ENCODE measurements at regions not wholly inside any gene's neighbourhood (a gene's known extent, or its start where the extent isn't known, plus 50 kb on each side); places are given as distances from the start of the nearest gene placed in this dataset.

DNA sequence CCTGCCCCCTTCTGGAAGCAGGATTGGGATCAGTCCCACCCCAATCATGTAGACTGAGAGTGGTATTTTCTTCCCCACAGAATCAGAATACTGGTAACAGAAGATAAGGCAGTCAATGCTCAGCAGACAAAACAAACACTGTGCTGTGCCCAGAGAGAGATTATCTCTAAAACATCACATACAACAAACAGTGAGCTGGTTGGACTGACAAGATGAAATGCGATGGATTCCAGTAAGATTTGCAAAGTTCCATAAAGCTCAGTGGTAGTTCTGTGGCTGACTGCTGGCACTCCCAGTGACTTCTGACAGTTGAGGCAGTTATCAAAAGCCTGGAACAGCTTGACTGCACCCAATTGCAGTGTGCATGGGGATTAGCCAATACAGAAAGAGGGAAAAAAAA lies 311.5 kb upstream of the MGAT5 start:
- Histone ChIP-seq H2BK15ac (ENCODE audit: low read depth, low read length) (no peak overlapping the region), H4K8ac (replicated peaks; ENCODE audit: insufficient read length, low read depth, low read length) (no peak overlapping the region), H3K4me2 (ENCODE audit: insufficient read depth, insufficient read length, low read length) (no peak overlapping the region), H2BK120ac (ENCODE audit: low read depth, low read length, poor library complexity, severe bottlenecking) (no peak overlapping the region), H3T11ph (ENCODE audit: low read length) (no peak overlapping the region), H2AFZ (ENCODE audit: low read length) (no peak overlapping the region), H3K23me2 (ENCODE audit: insufficient read length, low read depth, low read length, poor library complexity, severe bottlenecking) (no peaks in the 10 kb centered on the region), H3K4ac (ENCODE audit: low read depth, low read length) (no peak overlapping the region), H2AK5ac (ENCODE audit: insufficient read length, low read length) (no peak overlapping the region), H3K9ac (ENCODE audit: extremely low read depth, insufficient read length, low read length) (no peak overlapping the region), H4K20me1 (ENCODE audit: control insufficient read depth, insufficient read depth, insufficient read length) (no peaks in the 10 kb centered on the region), H3K9me3 (ENCODE audit: control insufficient read depth, low read depth, low read length) (no peaks in the 10 kb centered on the region), H3K18ac (ENCODE audit: insufficient read length, low read depth, low read length) (no peak overlapping the region), H3K79me2 (ENCODE audit: insufficient read depth, low read length) (no peaks in the 10 kb centered on the region), H2BK12ac (ENCODE audit: insufficient read length, low read depth, low read length) (no peak overlapping the region), H3K14ac (ENCODE audit: insufficient read depth, low read length) (no peak overlapping the region), H3K23ac (ENCODE audit: insufficient read length, low read depth, low read length) (no peak overlapping the region), H3K27me3 (ENCODE audit: insufficient read depth, low read length) (no peaks in the 10 kb centered on the region), H3K56ac (ENCODE audit: insufficient read length, low read depth, low read length) (no peak overlapping the region), H3K4me1 (ENCODE audit: insufficient read depth, low read length) (no peaks in the 10 kb centered on the region), H4K5ac (ENCODE audit: insufficient read length, low read depth, low read length) (no peak overlapping the region), H4K91ac (ENCODE audit: insufficient read length, low read depth, low read length) (no peak overlapping the region), H2BK20ac (ENCODE audit: low read depth, low read length, poor library complexity, severe bottlenecking) (no peak overlapping the region), H3K79me1 (ENCODE audit: insufficient read depth, low read depth, low read length, poor library complexity, severe bottlenecking) (no peaks in the 10 kb centered on the region), H2BK5ac (ENCODE audit: insufficient read length, low read length) (no peak overlapping the region), H3K27ac (ENCODE audit: insufficient read length, low read depth, low read length) (no peak overlapping the region)
- TF ChIP-seq CTCF (conservative IDR thresholded peaks at IDR 0.05), result no peak
- Mint-ChIP-seq H3K27me3 (ENCODE audit: low read depth) (no peaks in the 10 kb centered on the region), H3K36me3 (ENCODE audit: insufficient read depth in 1 of 3, low read depth in 3 of 3) (no peaks in the 10 kb centered on the region), H3K9me3 (no peaks in the 10 kb centered on the region; a peak in 1 of 5 replicates), H3K4me1 (peaks cover 5 to 10% of the 10 kb centered on the region in 2 experiments), H3K27ac (no peak overlapping the region), H3K4me3 (no peak overlapping the region)
- no CpG with 5 or more reads among the region's 1 CpG for whole genome bisulfite sequencing (ENCODE audit: extremely low coverage, insufficient read length, low lambda C conversion rate)
- no peak for DNase-seq
